Kidney epithelial cell (primary cell): ENCODE measurements at regions not wholly inside any gene's neighbourhood (a gene's known extent, or its start where the extent isn't known, plus 50 kb on each side); places are given as distances from the start of the nearest gene placed in this dataset.

ENCODE experiments used
- DNase-seq: peaks from one replicate; pipeline ENCODE4 v3.0.0-alpha.2; 2010; ENCODE audit warnings: low read depth
- H3K27me3 ChIP-seq: 2 replicates; pipeline ENCODE4 v1.6.0; 2011; ENCODE audit warnings: low read length; ENCODE audit not compliant: control insufficient read depth, insufficient read depth
- H3K36me3 ChIP-seq: 2 replicates; pipeline ENCODE4 v1.5.1; 2011; ENCODE audit warnings: low read length; ENCODE audit not compliant: control insufficient read depth, insufficient read depth
- H3K4me3 ChIP-seq: 2 replicates; pipeline ENCODE4 v1.5.1; 2011; ENCODE audit warnings: low read depth, mild to moderate bottlenecking, control low read depth, low read length
- CTCF ChIP-seq: IDR thresholded peaks from 2 replicates; pipeline ENCODE4 v1.5.1; 2011; ENCODE audit warnings: mild to moderate bottlenecking, moderate library complexity, low read length, control low read depth, inconsistent platforms; ENCODE audit not compliant: insufficient read depth, poor library complexity, severe bottlenecking

DNA sequence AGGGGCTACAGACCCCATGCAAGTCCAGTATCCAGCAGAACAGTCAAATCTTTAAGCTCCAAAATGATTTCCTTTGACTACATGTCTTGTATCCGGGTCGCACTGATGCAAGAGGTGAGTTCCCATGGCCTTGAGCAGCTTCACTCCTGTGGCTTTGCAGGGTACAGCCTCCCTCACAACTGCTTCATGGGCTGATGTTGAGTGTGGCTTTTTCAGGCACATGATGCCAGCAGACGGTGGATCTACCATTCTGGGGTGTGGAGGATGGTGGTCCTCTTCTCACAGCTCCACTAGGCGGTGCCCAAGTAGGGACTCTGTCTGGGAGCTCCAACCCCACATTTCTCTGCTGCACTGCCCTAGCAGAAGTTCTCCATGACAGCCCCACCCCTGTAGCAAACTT lies 208.4 kb downstream of the INSIG2 start:
- H3K4me3 ChIP-seq: no peak overlapping the region
- TF ChIP-seq CTCF: no peak
- H3K36me3 ChIP-seq: no peaks in the 10 kb centered on the region
- no peaks in the 10 kb centered on the region for H3K27me3 ChIP-seq
- no peak for DNase-seq

DNA sequence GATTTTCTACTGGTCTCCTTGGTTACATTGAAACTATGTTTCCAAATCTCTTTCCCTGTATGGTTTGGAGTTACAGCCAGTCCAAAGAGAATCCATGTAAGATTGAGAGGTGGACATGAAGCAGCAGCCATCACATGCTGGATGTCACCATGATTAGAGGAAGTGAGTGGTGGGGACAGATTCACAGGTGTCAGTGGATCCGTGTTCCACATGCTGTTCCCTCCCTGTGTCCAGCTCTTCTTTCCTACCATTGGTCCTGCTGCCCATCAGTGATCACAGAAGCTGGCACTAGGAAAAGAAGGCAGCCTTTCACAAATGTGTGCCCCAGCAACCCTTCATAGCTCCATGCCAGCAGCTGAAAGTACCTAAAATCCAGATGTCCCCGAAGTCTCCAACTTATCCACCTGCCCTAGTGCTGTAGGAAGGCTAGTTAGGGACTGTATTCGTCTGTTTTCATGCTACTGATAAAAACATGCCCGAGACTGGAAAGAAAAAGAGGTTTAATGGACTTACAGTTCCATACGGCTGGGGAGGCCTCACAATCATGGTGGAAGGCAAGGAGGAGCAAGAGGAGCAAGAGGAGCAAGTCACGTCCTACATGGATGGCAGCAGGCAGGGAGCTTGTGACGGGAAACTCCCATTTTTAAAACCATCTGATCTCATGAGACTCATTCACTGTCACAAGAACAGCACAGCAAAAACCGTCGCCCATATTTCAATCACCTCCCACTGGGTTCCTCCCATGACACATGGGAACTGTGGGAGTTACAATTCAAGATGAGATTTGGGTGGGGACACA lies 207.5 kb downstream of the INSIG2 start:
- H3K36me3 ChIP-seq: no peaks in the 10 kb centered on the region
- no peak for DNase-seq
- TF ChIP-seq CTCF: no peak
- no peak overlapping the region for H3K4me3 ChIP-seq
- H3K27me3 ChIP-seq: peaks cover 2% of the 10 kb centered on the region

DNA sequence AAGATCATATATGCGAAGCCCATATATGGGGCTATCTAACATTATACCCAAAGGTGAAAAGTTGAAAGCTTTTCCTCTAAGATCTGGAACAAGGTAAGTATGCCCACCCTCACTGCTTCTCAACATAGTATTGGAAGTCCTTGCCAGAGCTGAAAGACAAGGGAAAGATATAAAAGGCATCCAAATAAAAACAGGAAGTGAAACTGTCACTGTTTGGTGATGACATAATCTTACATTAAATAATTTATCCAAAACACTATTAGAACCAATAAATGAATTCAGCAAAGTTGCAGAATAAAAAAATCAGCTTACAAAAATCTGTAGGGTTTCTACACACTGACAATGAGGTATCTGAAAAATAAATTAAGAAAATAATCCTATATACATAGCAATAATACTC lies 205.8 kb downstream of the INSIG2 start:
- no peak for DNase-seq
- Histone ChIP-seq H3K4me3 (no peak overlapping the region), H3K36me3 (no peaks in the 10 kb centered on the region), H3K27me3 (peaks cover 2% of the 10 kb centered on the region)
- TF ChIP-seq CTCF: no peak

DNA sequence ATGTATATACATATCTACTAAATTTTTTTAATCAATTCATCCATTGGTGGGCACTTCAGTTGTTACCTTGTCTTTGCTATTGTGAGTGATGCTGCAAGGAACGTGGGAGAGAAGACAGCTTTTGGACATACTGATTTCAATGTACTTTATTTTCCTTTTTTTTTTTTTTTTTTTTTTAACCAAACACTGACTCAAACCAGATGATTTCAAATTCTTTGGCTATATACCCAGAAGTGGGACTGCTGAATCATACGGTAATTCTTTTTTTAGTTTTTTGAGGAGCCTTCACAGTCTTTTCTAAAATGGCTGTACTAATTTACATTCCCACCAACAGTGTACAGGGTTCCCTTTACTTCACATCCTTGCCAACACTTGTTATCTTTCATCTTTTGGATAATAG lies 204.7 kb downstream of the INSIG2 start:
- Histone ChIP-seq H3K27me3 (peaks cover 2% of the 10 kb centered on the region), H3K4me3 (no peak overlapping the region), H3K36me3 (no peaks in the 10 kb centered on the region)
- DNase-seq: no peak
- TF ChIP-seq CTCF: no peak

GRCh38 chr2:118291251-118291880 lies 203.1 kb downstream of the INSIG2 start:
- Histone ChIP-seq H3K27me3 (peaks cover 2% of the 10 kb centered on the region), H3K4me3 (no peak overlapping the region), H3K36me3 (no peaks in the 10 kb centered on the region)
- no peak for DNase-seq
- no peak for TF ChIP-seq CTCF
